H9 (cell line): ENCODE measurements at regions not wholly inside any gene's neighbourhood (a gene's known extent, or its start where the extent isn't known, plus 50 kb on each side); places are given as distances from the start of the nearest gene placed in this dataset.

Source experiments
- DNase-seq: peaks from one replicate; pipeline ENCODE4 v3.0.0-alpha.2; 2017
- H2AFZ ChIP-seq: one replicate; pipeline ENCODE4 v1.6.1; 2013; ENCODE audit warnings: mild to moderate bottlenecking, low read length, control low read depth, moderate library complexity
- H2AK5ac ChIP-seq: 2 replicates; pipeline ENCODE4 v1.6.1; 2013; ENCODE audit warnings: low read length, control low read depth, mixed read lengths; ENCODE audit not compliant: insufficient read length
- H2BK120ac ChIP-seq: one replicate; pipeline ENCODE4 v1.6.1; 2013; ENCODE audit warnings: low read depth, mild to moderate bottlenecking, low read length, control low read depth, inconsistent platforms; ENCODE audit not compliant: poor library complexity, severe bottlenecking
- H2BK12ac ChIP-seq: 2 replicates; pipeline ENCODE4 v1.6.1; 2013; ENCODE audit warnings: low read length, control low read depth, mixed read lengths, low read depth; ENCODE audit not compliant: insufficient read length
- H2BK15ac ChIP-seq: 2 replicates; pipeline ENCODE4 v1.6.1; 2013; ENCODE audit warnings: low read depth, low read length, control low read depth
- H2BK20ac ChIP-seq: one replicate; pipeline ENCODE4 v1.6.1; 2013; ENCODE audit warnings: low read depth, mild to moderate bottlenecking, low read length, control low read depth, inconsistent platforms; ENCODE audit not compliant: poor library complexity, severe bottlenecking
- H2BK5ac ChIP-seq: 2 replicates; pipeline ENCODE4 v1.6.1; 2013; ENCODE audit warnings: low read length, control low read depth, mixed read lengths; ENCODE audit not compliant: insufficient read length
- H3K14ac ChIP-seq: 2 replicates; pipeline ENCODE4 v1.6.1; 2013; ENCODE audit warnings: low read length, control low read depth; ENCODE audit not compliant: insufficient read depth
- H3K18ac ChIP-seq: 2 replicates; pipeline ENCODE4 v1.6.1; 2013; ENCODE audit warnings: low read depth, mild to moderate bottlenecking, mixed read lengths, low read length, control low read depth; ENCODE audit not compliant: insufficient read length
- H3K23ac ChIP-seq: 2 replicates; pipeline ENCODE4 v1.6.1; 2013; ENCODE audit warnings: low read length, control low read depth, mixed read lengths, low read depth; ENCODE audit not compliant: insufficient read length
- H3K23me2 ChIP-seq: 2 replicates; pipeline ENCODE4 v1.6.1; 2013; ENCODE audit warnings: low read depth, mild to moderate bottlenecking, mixed read lengths, low read length, control low read depth; ENCODE audit not compliant: insufficient read length, poor library complexity, severe bottlenecking
- H3K27ac ChIP-seq: 2 replicates; pipeline ENCODE4 v1.5.1; 2013; ENCODE audit warnings: low read length, control low read depth, mixed read lengths, low read depth; ENCODE audit not compliant: insufficient read length
- H3K27me3 ChIP-seq: 2 replicates; pipeline ENCODE4 v1.6.1; 2013; ENCODE audit warnings: low read length, control low read depth, inconsistent platforms; ENCODE audit not compliant: insufficient read depth
- H3K4ac ChIP-seq: 2 replicates; pipeline ENCODE4 v1.6.1; 2013; ENCODE audit warnings: low read depth, mild to moderate bottlenecking, control low read depth, inconsistent platforms, low read length, moderate library complexity
- H3K4me1 ChIP-seq: 2 replicates; pipeline ENCODE4 v1.6.1; 2013; ENCODE audit warnings: low read length, control low read depth, inconsistent platforms; ENCODE audit not compliant: insufficient read depth
- H3K4me2 ChIP-seq: 2 replicates; pipeline ENCODE4 v1.6.1; 2013; ENCODE audit warnings: low read length, control low read depth, mixed read lengths; ENCODE audit not compliant: insufficient read length, insufficient read depth
- H3K56ac ChIP-seq: 2 replicates; pipeline ENCODE4 v1.6.1; 2013; ENCODE audit warnings: low read depth, mild to moderate bottlenecking, mixed read lengths, low read length, control low read depth; ENCODE audit not compliant: insufficient read length
- H3K79me1 ChIP-seq: 2 replicates; pipeline ENCODE4 v1.6.1; 2013; ENCODE audit warnings: low read depth, mild to moderate bottlenecking, moderate library complexity, low read length, control low read depth, inconsistent platforms; ENCODE audit not compliant: insufficient read depth, poor library complexity, severe bottlenecking
- H3K79me2 ChIP-seq: 2 replicates; pipeline ENCODE4 v1.6.1; 2013; ENCODE audit warnings: low read length, control low read depth, inconsistent platforms; ENCODE audit not compliant: insufficient read depth
- H3K9ac ChIP-seq: 2 replicates; pipeline ENCODE4 v1.6.1; 2013; ENCODE audit warnings: low read length, control low read depth, mixed read lengths; ENCODE audit not compliant: insufficient read length; ENCODE audit errors: extremely low read depth
- H3K9me3 ChIP-seq: one replicate; pipeline ENCODE4 v1.6.1; 2013; ENCODE audit warnings: low read depth, low read length, inconsistent platforms; ENCODE audit not compliant: control insufficient read depth
- H3T11ph ChIP-seq: one replicate; pipeline ENCODE4 v1.6.1; 2013; ENCODE audit warnings: mild to moderate bottlenecking, low read length, control low read depth, inconsistent platforms
- H4K20me1 ChIP-seq: one replicate; pipeline ENCODE4 v1.6.1; 2013; ENCODE audit not compliant: control insufficient read depth, insufficient read length, insufficient read depth
- H4K5ac ChIP-seq: 2 replicates; pipeline ENCODE4 v1.6.1; 2013; ENCODE audit warnings: low read depth, mild to moderate bottlenecking, mixed read lengths, low read length, control low read depth; ENCODE audit not compliant: insufficient read length
- H4K8ac ChIP-seq: replicated peaks from 2 replicates; pipeline ENCODE4 v1.6.1; 2013; ENCODE audit warnings: low read length, control low read depth, mixed read lengths, low read depth; ENCODE audit not compliant: insufficient read length
- H4K91ac ChIP-seq: 2 replicates; pipeline ENCODE4 v1.6.1; 2013; ENCODE audit warnings: low read depth, mild to moderate bottlenecking, moderate library complexity, mixed read lengths, low read length, control low read depth; ENCODE audit not compliant: insufficient read length
- H3K27ac Mint-ChIP-seq, 3 experiments: 2 replicates in 2 of 3; 3 replicates in 1 of 3; pipeline ENCODE4 v1.8.0; 2020 to 2021; ENCODE audit warnings: mixed read lengths in 3 of 3, mild to moderate bottlenecking in 1 of 3, moderate library complexity in 1 of 3
- H3K27me3 Mint-ChIP-seq: 2 replicates; pipeline ENCODE4 v1.8.0; 2021; ENCODE audit warnings: low read depth, mild to moderate bottlenecking, moderate library complexity, mixed read lengths
- H3K36me3 Mint-ChIP-seq, 3 experiments: 2 replicates in 2 of 3; 3 replicates in 1 of 3; pipeline ENCODE4 v1.8.0; 2020 to 2021; ENCODE audit warnings: low read depth in 3 of 3, mixed read lengths in 3 of 3; ENCODE audit not compliant: insufficient read depth in 1 of 3
- H3K4me1 Mint-ChIP-seq, 2 experiments: 2 replicates each; pipeline ENCODE4 v1.8.0; 2020; ENCODE audit warnings: mixed read lengths in 2 of 2
- H3K4me3 Mint-ChIP-seq, 2 experiments: 2 replicates in 1 of 2; 3 replicates in 1 of 2; pipeline ENCODE4 v1.8.0; 2020 to 2021; ENCODE audit warnings: mild to moderate bottlenecking in 2 of 2, mixed read lengths in 2 of 2, moderate library complexity in 1 of 2
- H3K9me3 Mint-ChIP-seq, 2 experiments: 2 replicates in 1 of 2; 3 replicates in 1 of 2; pipeline ENCODE4 v1.8.0; 2020; ENCODE audit warnings: mild to moderate bottlenecking in 2 of 2, mixed read lengths in 2 of 2, moderate library complexity in 1 of 2
- CTCF ChIP-seq: fragments of 200-600 bp; sonication (generic); conservative IDR thresholded peaks from 3 replicates; pipeline ENCODE4 v1.8.0; 2021; ENCODE audit warnings: antibody characterized with exemption, mild to moderate bottlenecking
- WGBS: extraction: QIAGEN DNeasy Blood & Tissue Kit; methylation state at CpG from one replicate; pipeline ENCODE4 v1.1.7; 2013; ENCODE audit warnings: missing lambda C conversion rate, low lambda C conversion rate, mixed read lengths; ENCODE audit not compliant: insufficient read length; ENCODE audit errors: extremely low coverage; 5-methylcytosine and 5-hydroxymethylcytosine counted together

DNA sequence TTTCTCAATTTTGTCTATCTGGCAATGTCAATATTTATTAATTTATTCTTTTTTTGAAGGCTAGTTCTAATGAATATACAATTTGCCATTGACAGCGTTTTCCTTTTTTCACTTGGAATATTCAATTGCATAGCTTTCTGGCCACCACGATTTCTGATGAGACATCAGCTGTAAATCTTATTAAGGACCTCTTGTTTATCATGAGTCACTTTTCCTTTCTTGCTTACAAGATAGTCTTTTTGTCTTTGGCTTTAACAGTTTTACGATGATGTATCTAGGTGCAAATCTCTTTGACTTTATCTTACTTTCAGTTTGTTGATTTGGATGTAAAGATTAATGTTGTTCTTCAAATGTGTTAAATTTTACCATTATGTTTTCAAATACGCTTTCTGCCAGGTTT is 991.6 kb upstream of the SLC10A2 start:
- Histone ChIP-seq H2BK20ac (no peak overlapping the region), H4K91ac (no peak overlapping the region), H2BK5ac (no peak overlapping the region), H3K27me3 (no peaks in the 10 kb centered on the region), H4K8ac (no peak overlapping the region), H3T11ph (no peak overlapping the region), H3K18ac (no peak overlapping the region), H3K4me1 (no peaks in the 10 kb centered on the region), H2BK120ac (no peak overlapping the region), H3K56ac (no peak overlapping the region), H3K27ac (no peak overlapping the region), H3K79me1 (no peaks in the 10 kb centered on the region), H2AFZ (no peak overlapping the region), H4K20me1 (no peaks in the 10 kb centered on the region), H3K9ac (no peak overlapping the region), H3K14ac (no peak overlapping the region), H3K79me2 (no peaks in the 10 kb centered on the region), H2BK15ac (no peak overlapping the region), H3K4me2 (no peak overlapping the region), H4K5ac (no peak overlapping the region), H3K23ac (no peak overlapping the region), H3K4ac (no peak overlapping the region), H2AK5ac (no peak overlapping the region), H3K23me2 (no peaks in the 10 kb centered on the region), H2BK12ac (no peak overlapping the region), H3K9me3 (no peaks in the 10 kb centered on the region)
- no peak for TF ChIP-seq CTCF
- H3K36me3 Mint-ChIP-seq = no peaks in the 10 kb centered on the region
- WGBS = no CpG with 5 or more reads among the region's 4 CpGs
- no peaks in the 10 kb centered on the region for H3K27me3 Mint-ChIP-seq
- no peak overlapping the region for H3K4me3 Mint-ChIP-seq
- H3K9me3 Mint-ChIP-seq = no peaks in the 10 kb centered on the region; a peak in 1 of 5 replicates
- no peak overlapping the region for H3K27ac Mint-ChIP-seq
- no peaks in the 10 kb centered on the region for H3K4me1 Mint-ChIP-seq
- no peak for DNase-seq
